ENCODE measurements at regions not wholly inside any gene's neighbourhood (a gene's known extent, or its start where the extent isn't known, plus 50 kb on each side); places are given as distances from the start of the nearest gene placed in this dataset.
"Not testable (repeated sequence)": the region's sequence is repeated elsewhere in the genome, so short reads cannot be mapped to it uniquely, and the experiment has no call there.

- TF ChIP-seq POLR2A, CTCF (IDR thresholded peaks at IDR 0.05): not testable (repeated sequence)
Measured at GRCh38 chr6:166788846-166789529, 161.9 kb upstream of the RPS6KA2 start.
